GM12878 (cell line): ENCODE measurements at regions not wholly inside any gene's neighbourhood (a gene's known extent, or its start where the extent isn't known, plus 50 kb on each side); places are given as distances from the start of the nearest gene placed in this dataset.
A peak's percentile ranks its signal among the peaks of the same experiment; 100 is the strongest.

Experiments used
- ATAC-seq: fragments of 200-7000 bp; cut with Tn5 transposase; 3 replicates; pipeline ENCODE4 v1.9.1; 2020; ENCODE audit warnings: mild to moderate bottlenecking, moderate library complexity
- BruUV-seq: library from RNA; stranded (reverse); fragments of 400-500 nt; replicated peaks from 2 replicates; lab custom pipeline; 2021; lab: Mats Ljungman, UMichigan
- CTCF ChIA-PET: fragments of 300-600 bp; sonication (Branson Sonifier 250); formaldehyde crosslinking; extraction: SDS; loops from one replicate; lab custom pipeline; 2021; ENCODE audit warnings: inconsistent platforms; lab: Yijun Ruan, JAX
- POLR2A ChIA-PET: fragments of 350-600 bp; formaldehyde crosslinking; extraction: SDS; loops from one replicate; lab custom pipeline; 2021; ENCODE audit warnings: inconsistent platforms; lab: Charles Lee
- RAD21 ChIA-PET: fragments of 300-600 bp; sonication (Branson Sonifier 250); formaldehyde crosslinking; loops from one replicate; lab custom pipeline; 2023; ENCODE audit warnings: antibody characterized with exemption; ENCODE audit not compliant: unreplicated experiment; lab: Charles Lee
- SMC1A ChIA-PET: fragments of 300-600 bp; sonication (Branson Sonifier 250); formaldehyde crosslinking; loops from one replicate; lab custom pipeline; 2023; ENCODE audit not compliant: unreplicated experiment, uncharacterized antibody; lab: Charles Lee
- DNase-seq: peaks from one replicate; pipeline ENCODE4 v3.0.0-alpha.2; 2011; ENCODE audit warnings: low read depth, low spot score
- FAIRE-seq: peaks from 3 replicates; lab custom pipeline; 2011; peaks lifted over from hg19 to GRCh38; lab: Jason Lieb, UNC
- H2AFZ ChIP-seq: 2 replicates; pipeline ENCODE4 v1.6.0; 2011; ENCODE audit warnings: low read depth, low read length, control low read depth; ENCODE audit not compliant: control insufficient read depth
- H3K27ac ChIP-seq: 2 replicates; pipeline ENCODE4 v1.5.1; 2011; ENCODE audit warnings: control low read depth; ENCODE audit not compliant: control insufficient read depth, insufficient read depth
- H3K27me3 ChIP-seq, 2 experiments: replicated peaks in 1 of 2; 2 replicates each; pipeline versions ENCODE4 v1.6.0 to v1.6.1; 2011; ENCODE audit warnings: low read length in 1 of 2; ENCODE audit not compliant: control insufficient read depth in 2 of 2, insufficient read depth in 2 of 2
- H3K36me3 ChIP-seq, 2 experiments: 2 replicates each; pipeline ENCODE4 v1.5.1; 2011; ENCODE audit warnings: low read length in 1 of 2; ENCODE audit not compliant: control insufficient read depth in 2 of 2, insufficient read depth in 2 of 2
- H3K4me1 ChIP-seq: 2 replicates; pipeline ENCODE4 v1.6.1; 2011; ENCODE audit warnings: mild to moderate bottlenecking, low read length, moderate library complexity, mixed read lengths; ENCODE audit not compliant: control insufficient read depth, insufficient read depth
- H3K4me2 ChIP-seq: 2 replicates; pipeline ENCODE4 v1.6.0; 2011; ENCODE audit warnings: control low read depth; ENCODE audit not compliant: control insufficient read depth, insufficient read depth
- H3K4me3 ChIP-seq: fragments of 200-600 bp; sonication (generic); 2 replicates; pipeline ENCODE4 v1.5.1; 2016
- H3K79me2 ChIP-seq: 2 replicates; pipeline ENCODE4 v1.6.0; 2011; ENCODE audit warnings: low read length; ENCODE audit not compliant: control insufficient read depth, insufficient read depth
- H3K9ac ChIP-seq: 2 replicates; pipeline ENCODE4 v1.8.0; 2011; ENCODE audit warnings: low read length, control low read depth, mixed read lengths; ENCODE audit not compliant: control insufficient read depth, insufficient read depth
- H3K9me3 ChIP-seq: replicated peaks from 3 replicates; pipeline ENCODE4 v1.5.1; 2011; ENCODE audit warnings: mild to moderate bottlenecking, low read length; ENCODE audit not compliant: control insufficient read depth, insufficient read depth
- H4K20me1 ChIP-seq: 2 replicates; pipeline ENCODE4 v1.6.0; 2011; ENCODE audit not compliant: control insufficient read depth, insufficient read depth
- ATF2 ChIP-seq: IDR thresholded peaks from 2 replicates; pipeline ENCODE4 v1.6.1; 2012; ENCODE audit warnings: low read length, inconsistent platforms
- MTA2 ChIP-seq: fragments of 450-650 bp; IDR thresholded peaks from 2 replicates; pipeline ENCODE4 v1.6.1; 2016; ENCODE audit warnings: low read depth, mild to moderate bottlenecking, moderate library complexity
- NFYB ChIP-seq: IDR thresholded peaks from 2 replicates; pipeline ENCODE4 v1.6.1; 2011; ENCODE audit warnings: low read depth, mild to moderate bottlenecking, low read length, improper control_type of control experiment, moderate library complexity; ENCODE audit not compliant: insufficient read depth
- RUNX3 ChIP-seq: IDR thresholded peaks from 2 replicates; pipeline ENCODE4 v1.6.1; 2012; ENCODE audit warnings: low read length, inconsistent platforms
- SMAD1 ChIP-seq: fragments of 450-650 bp; IDR thresholded peaks from 2 replicates; pipeline ENCODE4 v1.6.1; 2018; ENCODE audit warnings: mild to moderate bottlenecking, low read depth; ENCODE audit not compliant: partially characterized antibody
- USF1 ChIP-seq: IDR thresholded peaks from 2 replicates; pipeline ENCODE4 v1.6.1; 2011; ENCODE audit warnings: borderline replicate concordance, low read depth, mild to moderate bottlenecking, moderate library complexity, mixed read lengths, low read length; ENCODE audit not compliant: insufficient read depth; ENCODE audit errors: extremely low read length
- ZNF217 ChIP-seq: fragments of 450-650 bp; IDR thresholded peaks from 2 replicates; pipeline ENCODE4 v1.6.1; 2017; ENCODE audit warnings: antibody characterized with exemption, mild to moderate bottlenecking
- ZNF687 ChIP-seq: fragments of 450-650 bp; IDR thresholded peaks from 2 replicates; pipeline ENCODE4 v1.6.1; 2017; ENCODE audit warnings: mild to moderate bottlenecking, moderate library complexity
- WGBS: methylation state at CpG from one replicate; pipeline ENCODE4 v1.1.6; 2016; ENCODE audit warnings: low lambda C conversion rate; ENCODE audit not compliant: insufficient replicate concordance, insufficient coverage; ENCODE audit errors: missing lambda C conversion rate; 5-methylcytosine and 5-hydroxymethylcytosine counted together
- in situ Hi-C: fragments of 300-500 bp; cut with MboI; formaldehyde crosslinking; loops from 9 replicates; pipeline ENCODE4 v1.14.3; 2018; ENCODE audit warnings: mixed read lengths
- intact Hi-C: fragments of 100-400 bp; cut with micrococcal nuclease; formaldehyde crosslinking; loops from one replicate; pipeline ENCODE4 v1.14.2; 2022; ENCODE audit not compliant: unreplicated experiment

- TF ChIP-seq ATF2, result no peak
- TF ChIP-seq MTA2, result no peak
- TF ChIP-seq SMAD1, result no peak
- TF ChIP-seq, all 136 proteins: peak for 0
These were observed 60.5 kb upstream of the DPT start (continued) for GRCh38 chr1:168789501-168789900.

- BruUV-seq, result no TSS peak
- FAIRE-seq (no peak), DNase-seq (peak; percentile 7), ATAC-seq (peak; percentile 64)
- no peak for TF ChIP-seq NFYB
- TF ChIP-seq RUNX3, result peak; percentile 15; the same call in 1 of the 2 replicates
- no peak for TF ChIP-seq ZNF217
- no peak for TF ChIP-seq USF1
- TF ChIP-seq ZNF687, result no peak
- WGBS, result 4% methylated on average over 3 of the region's 3 CpGs
- H3K27ac ChIP-seq, result no peak overlapping the region
- no peaks in the 10 kb centered on the region for H3K4me1 ChIP-seq
- CTCF ChIA-PET, result interaction anchor here (1.0 to 1.5 kb wide), 2 partner anchors 9 to 16 kb away, joined by 4 read pairs; no protein-coding TSS in a partner anchor
- H4K20me1 ChIP-seq, result no peaks in the 10 kb centered on the region
- no peak overlapping the region for H3K9ac ChIP-seq
- H3K36me3 ChIP-seq, result no peaks in the 10 kb centered on the region
- in situ Hi-C loops, result no loop called here
- H3K4me2 ChIP-seq, result no peak overlapping the region
- H2AFZ ChIP-seq, result no peak overlapping the region
- RAD21 ChIA-PET, result no interaction called here
- H3K79me2 ChIP-seq, result no peaks in the 10 kb centered on the region
- SMC1A ChIA-PET, result interaction anchor here (0.6 to 1.2 kb wide), 2 partner anchors 85 to 250 kb away, joined by 3 read pairs; no protein-coding TSS in a partner anchor
- no peaks in the 10 kb centered on the region; a peak in 1 of 4 replicates for H3K27me3 ChIP-seq
- no peaks in the 10 kb centered on the region for H3K9me3 ChIP-seq
- no peak overlapping the region for H3K4me3 ChIP-seq
- intact Hi-C loops, result no loop called here
- POLR2A ChIA-PET, result no interaction called here
These were observed 63.1 kb upstream of the DPT start for GRCh38 chr1:168792142-168792541.
